ENCODE measurements at regions not wholly inside any gene's neighbourhood (a gene's known extent, or its start where the extent isn't known, plus 50 kb on each side); places are given as distances from the start of the nearest gene placed in this dataset.

- TF ChIP-seq ZNF114 (CRISPR knock-in tag; IDR thresholded peaks at IDR 0.05) (no peak), EZH2phosphoT487 (IDR thresholded peaks at IDR 0.05; ENCODE audit: unreplicated experiment) (no peak), EZH2 (IDR thresholded peaks at IDR 0.05; ENCODE audit: low read depth, unreplicated experiment) (no peak), POLR2AphosphoS5 (IDR thresholded peaks at IDR 0.05; ENCODE audit: low read depth) (no peak), STAT1 (IDR thresholded peaks at IDR 0.05; ENCODE audit: unreplicated experiment) (no peak), REST (IDR thresholded peaks at IDR 0.05; ENCODE audit: unreplicated experiment) (no peak), JUNB (IDR thresholded peaks at IDR 0.05; ENCODE audit: unreplicated experiment) (no peak), CTCF (conservative IDR thresholded peaks at IDR 0.05; ENCODE audit: low read depth in 2 of 2) (no peak)
Measured at GRCh38 chr1:209040351-209040750, 543.2 kb upstream of the CAMK1G start (continued).

GRCh38 chr1:209041927-209042326 lies 541.6 kb upstream of the CAMK1G start:
- no peaks in the 10 kb centered on the region for H3K9me3 Mint-ChIP-seq
- no peak overlapping the region for H3K4me3 ChIP-seq
- no peaks in the 10 kb centered on the region for H3K36me3 Mint-ChIP-seq (ENCODE audit: low read depth)
- no peak for DNase-seq (ENCODE audit: low spot score)
- H3K27ac Mint-ChIP-seq: no peak overlapping the region
- no peaks in the 10 kb centered on the region for H3K9me2 ChIP-seq (ENCODE audit: insufficient read depth)
- no peak overlapping the region for H3K4me3 Mint-ChIP-seq
- H4K20me1 ChIP-seq (replicated peaks; ENCODE audit: insufficient read depth): no peaks in the 10 kb centered on the region
- H3K27me3 ChIP-seq (ENCODE audit: insufficient read depth): no peaks in the 10 kb centered on the region
- H3K4me2 ChIP-seq: no peak overlapping the region
- H3K27me3 Mint-ChIP-seq (ENCODE audit: insufficient read depth, low read depth, poor library complexity): no peaks in the 10 kb centered on the region
- no peaks in the 10 kb centered on the region for H3K4me1 ChIP-seq (ENCODE audit: insufficient read depth)
- H3K36me3 ChIP-seq (ENCODE audit: insufficient read depth): no peaks in the 10 kb centered on the region
- H3K27ac ChIP-seq (ENCODE audit: low read depth): no peak overlapping the region
- ATAC-seq: no peak
- no peaks in the 10 kb centered on the region for H3K4me1 Mint-ChIP-seq
- no peaks in the 10 kb centered on the region for H3F3A ChIP-seq (replicated peaks; ENCODE audit: low read depth)
- TF ChIP-seq REST (IDR thresholded peaks at IDR 0.05; ENCODE audit: unreplicated experiment) (no peak), NANOG (IDR thresholded peaks at IDR 0.05; ENCODE audit: borderline replicate concordance) (no peak), JUNB (IDR thresholded peaks at IDR 0.05; ENCODE audit: unreplicated experiment) (no peak), CREB1 (CRISPR knock-in tag; IDR thresholded peaks at IDR 0.05; ENCODE audit: low read depth) (no peak), STAT1 (IDR thresholded peaks at IDR 0.05; ENCODE audit: unreplicated experiment) (no peak), CTCF (conservative IDR thresholded peaks at IDR 0.05; ENCODE audit: low read depth in 2 of 2) (no peak), ETS1 (IDR thresholded peaks at IDR 0.05) (no peak), EZH2phosphoT487 (IDR thresholded peaks at IDR 0.05; ENCODE audit: unreplicated experiment) (no peak)
- H3K79me2 ChIP-seq (replicated peaks; ENCODE audit: insufficient read depth): no peaks in the 10 kb centered on the region
- H2AFZ ChIP-seq: no peak overlapping the region

Measured in GM23338 (cell line).